HT-29 (cell line): ENCODE measurements at regions not wholly inside any gene's neighbourhood (a gene's known extent, or its start where the extent isn't known, plus 50 kb on each side); places are given as distances from the start of the nearest gene placed in this dataset.
"Not testable (repeated sequence)": the region's sequence is repeated elsewhere in the genome, so short reads cannot be mapped to it uniquely, and the experiment has no call there.

Source experiments
- DNase-seq: peaks from one replicate; pipeline ENCODE4 v3.0.0-alpha.2; 2015; ENCODE audit warnings: low spot score

GRCh38 chr6:95660544-95660943 lies 83.2 kb downstream of the MANEA start:
- no peak for DNase-seq

- no peak for DNase-seq
Measured at GRCh38 chr6:95670011-95670463, 92.7 kb downstream of the MANEA start.

- DNase-seq, result no peak
Measured at GRCh38 chr6:95676011-95676628, 98.8 kb downstream of the MANEA start.

- DNase-seq, result no peak
Measured at GRCh38 chr6:95679981-95680380, 102.6 kb downstream of the MANEA start.

GRCh38 chr6:95681736-95682135 lies 104.4 kb downstream of the MANEA start:
- no peak for DNase-seq

- DNase-seq, result no peak
Measured at GRCh38 chr6:95682476-95682875, 105.1 kb downstream of the MANEA start.

GRCh38 chr6:95685822-95686221 lies 108.5 kb downstream of the MANEA start:
- no peak for DNase-seq

- DNase-seq, result no peak
Measured at GRCh38 chr6:95686272-95686671, 108.9 kb downstream of the MANEA start.

GRCh38 chr6:95686895-95687294 lies 109.6 kb downstream of the MANEA start:
- no peak for DNase-seq

- DNase-seq, result no peak
Measured at GRCh38 chr6:95687839-95688238, 110.5 kb downstream of the MANEA start.

- no peak for DNase-seq
Measured at GRCh38 chr6:95690328-95690727, 113.0 kb downstream of the MANEA start.

GRCh38 chr6:95693108-95693507 lies 115.8 kb downstream of the MANEA start:
- DNase-seq, result peak; percentile 27

GRCh38 chr6:95698271-95698670 lies 120.9 kb downstream of the MANEA start:
- DNase-seq, result no peak

- DNase-seq, result no peak
Measured at GRCh38 chr6:95723638-95724037, 146.3 kb downstream of the MANEA start.

- DNase-seq, result no peak
Measured at GRCh38 chr6:95725344-95725743, 148.0 kb downstream of the MANEA start.

GRCh38 chr6:95740157-95740556 lies 162.8 kb downstream of the MANEA start:
- no peak for DNase-seq

GRCh38 chr6:95741045-95741444 lies 163.7 kb downstream of the MANEA start:
- DNase-seq, result no peak

- DNase-seq, result no peak
Measured at GRCh38 chr6:95742767-95743289, 165.5 kb downstream of the MANEA start.

GRCh38 chr6:95743591-95743990 lies 166.3 kb downstream of the MANEA start:
- DNase-seq, result no peak

- not testable (repeated sequence) for DNase-seq
Measured at GRCh38 chr6:95758236-95759069, 181.1 kb downstream of the MANEA start.

GRCh38 chr6:95767897-95768463 lies 190.6 kb downstream of the MANEA start:
- peak; percentile 54 for DNase-seq

GRCh38 chr6:95768539-95768938 lies 191.2 kb downstream of the MANEA start:
- DNase-seq, result peak; percentile 38

- no peak for DNase-seq
Measured at GRCh38 chr6:95777338-95777737, 200.0 kb downstream of the MANEA start.
